ENCODE measurements at regions not wholly inside any gene's neighbourhood (a gene's known extent, or its start where the extent isn't known, plus 50 kb on each side); places are given as distances from the start of the nearest gene placed in this dataset.
"Not testable (repeated sequence)": the region's sequence is repeated elsewhere in the genome, so short reads cannot be mapped to it uniquely, and the experiment has no call there.

DNA sequence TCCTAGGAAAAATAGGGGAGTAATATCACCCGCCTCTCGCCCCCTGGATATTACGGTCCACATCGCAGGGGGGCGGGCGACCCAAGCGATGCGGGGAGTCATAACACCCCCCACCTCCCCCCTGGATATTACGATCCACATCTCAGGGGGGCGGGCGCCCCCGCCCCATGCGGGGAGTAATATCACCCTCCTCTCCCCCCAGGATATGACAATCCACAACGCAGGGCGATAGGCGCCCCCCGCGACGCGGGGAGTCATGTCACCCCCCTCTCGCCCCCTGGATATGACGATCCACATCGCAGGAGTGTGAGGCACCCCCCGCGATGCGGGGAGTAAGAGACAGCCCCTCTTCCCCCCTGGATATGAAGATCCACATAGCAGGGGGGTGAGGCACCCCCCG is 684.4 kb upstream of the PCDH9 start:
- no peaks in the 10 kb centered on the region for H3K9me3 ChIP-seq
- H3K36me3 ChIP-seq (ENCODE audit: low read depth, missing control alignments) = no peaks in the 10 kb centered on the region
- no peak for DNase-seq
- 59 to 65% methylated on average over 5 to 26 of the region's 27 CpGs for WGBS, 2 donors
- no peak overlapping the region for H3K27ac ChIP-seq
- peak overlapping the region in 1 of 2 donors; percentile 4 for H3K4me3 ChIP-seq
- TF ChIP-seq, protein P1, sequence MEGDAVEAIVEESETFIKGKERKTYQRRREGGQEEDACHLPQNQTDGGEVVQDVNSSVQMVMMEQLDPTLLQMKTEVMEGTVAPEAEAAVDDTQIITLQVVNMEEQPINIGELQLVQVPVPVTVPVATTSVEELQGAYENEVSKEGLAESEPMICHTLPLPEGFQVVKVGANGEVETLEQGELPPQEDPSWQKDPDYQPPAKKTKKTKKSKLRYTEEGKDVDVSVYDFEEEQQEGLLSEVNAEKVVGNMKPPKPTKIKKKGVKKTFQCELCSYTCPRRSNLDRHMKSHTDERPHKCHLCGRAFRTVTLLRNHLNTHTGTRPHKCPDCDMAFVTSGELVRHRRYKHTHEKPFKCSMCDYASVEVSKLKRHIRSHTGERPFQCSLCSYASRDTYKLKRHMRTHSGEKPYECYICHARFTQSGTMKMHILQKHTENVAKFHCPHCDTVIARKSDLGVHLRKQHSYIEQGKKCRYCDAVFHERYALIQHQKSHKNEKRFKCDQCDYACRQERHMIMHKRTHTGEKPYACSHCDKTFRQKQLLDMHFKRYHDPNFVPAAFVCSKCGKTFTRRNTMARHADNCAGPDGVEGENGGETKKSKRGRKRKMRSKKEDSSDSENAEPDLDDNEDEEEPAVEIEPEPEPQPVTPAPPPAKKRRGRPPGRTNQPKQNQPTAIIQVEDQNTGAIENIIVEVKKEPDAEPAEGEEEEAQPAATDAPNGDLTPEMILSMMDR (IDR thresholded peaks at IDR 0.05) = no peak
- no peak for TF ChIP-seq POLR2A (IDR thresholded peaks at IDR 0.05)
- no peaks in the 10 kb centered on the region for H3K4me1 ChIP-seq
- intact Hi-C loops (cut with DNase I; ENCODE audit: low total_unique reads) = no loop called here
- no peaks in the 10 kb centered on the region for H3K27me3 ChIP-seq

DNA sequence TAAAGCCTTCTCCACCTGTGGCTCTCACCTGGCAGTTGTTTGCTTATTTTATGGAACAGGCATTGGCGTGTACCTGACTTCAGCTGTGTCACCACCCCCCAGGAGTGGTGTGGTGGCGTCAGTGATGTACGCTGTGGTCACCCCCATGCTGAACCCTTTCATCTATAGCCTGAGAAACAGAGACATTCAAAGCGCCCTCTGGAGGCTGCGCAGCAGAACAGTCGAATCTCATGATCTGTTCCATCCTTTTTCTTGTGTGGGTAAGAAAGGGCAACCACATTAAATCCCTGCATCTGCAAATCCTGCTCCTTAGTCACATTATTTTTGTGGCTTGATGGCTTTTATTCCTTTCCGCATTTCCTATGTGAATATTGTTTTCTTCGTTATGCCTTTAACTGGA is 672.8 kb upstream of the PCDH9 start:
- H3K9me3 ChIP-seq; H3K27ac ChIP-seq; H3K4me3 ChIP-seq; H3K27me3 ChIP-seq; intact Hi-C loops (cut with DNase I; ENCODE audit: low total_unique reads); H3K4me1 ChIP-seq; H3K36me3 ChIP-seq (ENCODE audit: low read depth, missing control alignments): not testable (repeated sequence)
- 66 to 70% methylated on average over 5 to 8 of the region's 8 CpGs for WGBS, 2 donors
- peak; percentile 22 for DNase-seq

DNA sequence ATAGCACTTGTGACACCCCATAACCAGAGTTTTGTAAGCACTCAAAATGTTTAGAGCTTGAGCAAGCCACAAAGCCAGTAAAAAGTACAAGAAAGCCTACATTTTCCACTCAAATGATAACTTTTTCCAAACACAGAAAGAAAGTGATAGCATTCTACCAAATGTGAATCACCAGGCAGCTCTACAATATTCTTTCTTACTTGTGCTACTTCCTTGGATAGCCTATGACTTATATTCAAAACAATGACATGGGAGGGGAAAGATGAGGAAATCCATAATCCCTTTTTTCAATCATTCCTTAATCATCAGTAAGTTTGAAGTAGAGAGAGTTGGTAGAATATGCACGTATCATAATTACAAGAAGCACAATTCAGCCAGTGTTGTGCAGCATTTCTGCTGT is 650.8 kb upstream of the PCDH9 start:
- H3K36me3 ChIP-seq (ENCODE audit: low read depth, missing control alignments) = no peaks in the 10 kb centered on the region
- intact Hi-C loops (cut with DNase I; ENCODE audit: low total_unique reads) = no loop called here
- 96 to 97% methylated on average over 1 of the region's 1 CpG for WGBS, 2 donors
- no peaks in the 10 kb centered on the region for H3K4me1 ChIP-seq
- no peak overlapping the region for H3K27ac ChIP-seq
- TF ChIP-seq POLR2A (IDR thresholded peaks at IDR 0.05) = no peak
- TF ChIP-seq, protein P1 (IDR thresholded peaks at IDR 0.05) = no peak
- H3K4me3 ChIP-seq = no peak overlapping the region
- DNase-seq = no peak
- H3K27me3 ChIP-seq = no peaks in the 10 kb centered on the region
- no peaks in the 10 kb centered on the region for H3K9me3 ChIP-seq

DNA sequence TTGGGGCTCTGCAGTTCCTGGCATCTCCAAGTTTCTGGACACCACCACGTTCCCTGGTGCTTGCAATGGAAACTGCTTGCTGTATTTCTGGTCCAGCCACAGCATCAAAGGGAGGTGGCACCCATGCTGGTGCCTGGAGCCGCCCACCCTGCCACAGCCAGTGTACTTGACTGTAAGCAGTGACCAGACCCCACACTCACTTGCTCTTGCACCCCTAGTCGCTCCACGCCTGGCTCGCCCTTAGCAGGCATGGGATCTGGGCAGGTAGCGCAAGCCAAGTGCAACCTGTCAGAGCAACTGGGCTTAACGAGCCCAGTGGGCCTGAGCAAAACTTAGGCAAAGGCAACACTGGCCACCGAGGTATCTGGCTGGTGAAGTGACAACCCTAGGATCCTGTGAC is 648.2 kb upstream of the PCDH9 start:
- H3K27me3 ChIP-seq = no peaks in the 10 kb centered on the region
- DNase-seq = no peak
- no peaks in the 10 kb centered on the region for H3K36me3 ChIP-seq (ENCODE audit: low read depth, missing control alignments)
- no peaks in the 10 kb centered on the region for H3K9me3 ChIP-seq
- intact Hi-C loops (cut with DNase I; ENCODE audit: low total_unique reads) = no loop called here
- H3K4me3 ChIP-seq = no peak overlapping the region
- H3K27ac ChIP-seq = no peak overlapping the region
- no peak for TF ChIP-seq POLR2A (IDR thresholded peaks at IDR 0.05)
- TF ChIP-seq, protein P1 (IDR thresholded peaks at IDR 0.05) = no peak
- WGBS, 2 donors = 82 to 89% methylated on average over 7 to 8 of the region's 8 CpGs
- H3K4me1 ChIP-seq = no peaks in the 10 kb centered on the region

DNA sequence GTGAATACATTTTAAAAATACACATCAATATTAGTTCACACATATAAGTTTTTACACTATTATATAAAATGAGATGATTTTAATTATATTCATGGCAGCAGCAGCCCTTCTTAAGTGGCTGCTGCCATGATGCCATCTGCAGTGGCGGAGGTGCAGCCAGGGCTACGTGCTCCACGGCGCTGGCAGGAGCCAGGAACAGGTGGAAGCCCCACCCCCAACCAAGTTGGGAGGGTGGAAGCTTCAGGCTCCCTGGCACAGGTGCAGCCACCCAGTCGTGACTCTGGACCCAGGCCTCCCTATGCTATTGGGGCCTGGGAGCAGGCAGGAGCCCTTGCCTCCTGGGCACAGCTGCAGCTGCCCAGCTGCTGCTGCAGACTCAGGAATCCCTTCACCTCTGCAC is 646.9 kb upstream of the PCDH9 start:
- no peaks in the 10 kb centered on the region for H3K36me3 ChIP-seq (ENCODE audit: low read depth, missing control alignments)
- H3K27ac ChIP-seq = no peak overlapping the region
- intact Hi-C loops (cut with DNase I; ENCODE audit: low total_unique reads) = no loop called here
- WGBS, 2 donors = 61 to 84% methylated on average over 5 of the region's 5 CpGs
- no peak for TF ChIP-seq POLR2A (IDR thresholded peaks at IDR 0.05)
- TF ChIP-seq, protein P1 (IDR thresholded peaks at IDR 0.05) = no peak
- no peaks in the 10 kb centered on the region for H3K4me1 ChIP-seq
- no peak overlapping the region for H3K4me3 ChIP-seq
- H3K9me3 ChIP-seq = no peaks in the 10 kb centered on the region
- no peaks in the 10 kb centered on the region for H3K27me3 ChIP-seq
- no peak for DNase-seq
